ENCODE measurements at regions not wholly inside any gene's neighbourhood (a gene's known extent, or its start where the extent isn't known, plus 50 kb on each side); places are given as distances from the start of the nearest gene placed in this dataset.

- TF ChIP-seq CTCF (IDR thresholded peaks at IDR 0.05) (no peak), EZH2 (IDR thresholded peaks at IDR 0.05) (peak; percentile 76)
Measured at GRCh38 chr6:27096834-27097511, 150.5 kb upstream of the PRSS16 start.

Measured in neural progenitor cell (in vitro differentiated cells).